ACC112 (cell line): ENCODE measurements at regions not wholly inside any gene's neighbourhood (a gene's known extent, or its start where the extent isn't known, plus 50 kb on each side); places are given as distances from the start of the nearest gene placed in this dataset.

Experiments
- H2AFZ ChIP-seq: fragments of 200-600 bp; sonication (generic); one replicate; pipeline ENCODE4 v1.6.0; 2017; ENCODE audit warnings: antibody characterized with exemption, low read length; ENCODE audit not compliant: unreplicated experiment
- H3K27ac ChIP-seq: fragments of 200-600 bp; sonication (generic); 2 replicates; pipeline ENCODE4 v1.5.1; 2014; ENCODE audit warnings: low read depth, mild to moderate bottlenecking, antibody characterized with exemption, low read length, moderate library complexity
- H3K27me3 ChIP-seq: fragments of 200-600 bp; sonication (generic); 2 replicates; pipeline ENCODE4 v1.6.1; 2014; ENCODE audit warnings: mild to moderate bottlenecking, antibody characterized with exemption, low read length, moderate library complexity, mixed read lengths; ENCODE audit not compliant: insufficient read depth
- H3K36me3 ChIP-seq: fragments of 200-600 bp; sonication (generic); 2 replicates; pipeline ENCODE4 v1.6.1; 2016; ENCODE audit warnings: mild to moderate bottlenecking, antibody characterized with exemption, low read length, moderate library complexity, mixed read lengths; ENCODE audit not compliant: insufficient read depth
- H3K4me1 ChIP-seq: fragments of 200-600 bp; sonication (generic); one replicate; pipeline ENCODE4 v1.6.1; 2016; ENCODE audit warnings: low read length, mixed read lengths; ENCODE audit not compliant: insufficient read depth, unreplicated experiment, control insufficient read depth
- H3K4me3 ChIP-seq: fragments of 200-600 bp; sonication (generic); 2 replicates; pipeline ENCODE4 v1.5.1; 2014; ENCODE audit warnings: mild to moderate bottlenecking, low read depth, low read length
- H3K79me2 ChIP-seq: fragments of 200-600 bp; sonication (generic); one replicate; pipeline ENCODE4 v1.6.0; 2016; ENCODE audit warnings: low read length; ENCODE audit not compliant: control insufficient read depth, unreplicated experiment, insufficient read depth

DNA sequence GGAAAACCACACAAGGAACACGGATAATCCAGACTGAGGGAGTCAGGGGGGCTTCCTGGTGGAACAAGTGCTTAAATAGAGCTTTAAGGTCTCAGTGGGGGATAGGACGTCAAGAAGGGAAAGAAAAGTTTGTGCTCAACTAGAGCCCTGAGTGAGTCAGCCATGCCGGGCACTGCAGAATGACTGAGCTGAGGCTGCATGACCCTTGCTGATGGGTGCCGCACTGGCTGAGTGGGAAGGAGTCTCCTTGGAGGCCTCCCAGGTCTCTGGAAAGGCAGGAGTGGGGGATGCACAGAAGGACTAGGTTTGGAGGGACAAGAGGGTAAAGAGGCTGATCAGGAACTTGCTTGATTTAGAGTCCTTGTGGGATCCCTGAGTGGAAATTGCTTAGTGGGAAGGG, 150.3 kb downstream of the RPLP1 start:
- no peaks in the 10 kb centered on the region for H3K4me1 ChIP-seq
- H3K36me3 ChIP-seq: no peaks in the 10 kb centered on the region
- H3K4me3 ChIP-seq: no peak overlapping the region
- H3K27me3 ChIP-seq: peaks cover 86% of the 10 kb centered on the region
- H2AFZ ChIP-seq: no peak overlapping the region
- no peaks in the 10 kb centered on the region for H3K79me2 ChIP-seq
- no peak overlapping the region for H3K27ac ChIP-seq

DNA sequence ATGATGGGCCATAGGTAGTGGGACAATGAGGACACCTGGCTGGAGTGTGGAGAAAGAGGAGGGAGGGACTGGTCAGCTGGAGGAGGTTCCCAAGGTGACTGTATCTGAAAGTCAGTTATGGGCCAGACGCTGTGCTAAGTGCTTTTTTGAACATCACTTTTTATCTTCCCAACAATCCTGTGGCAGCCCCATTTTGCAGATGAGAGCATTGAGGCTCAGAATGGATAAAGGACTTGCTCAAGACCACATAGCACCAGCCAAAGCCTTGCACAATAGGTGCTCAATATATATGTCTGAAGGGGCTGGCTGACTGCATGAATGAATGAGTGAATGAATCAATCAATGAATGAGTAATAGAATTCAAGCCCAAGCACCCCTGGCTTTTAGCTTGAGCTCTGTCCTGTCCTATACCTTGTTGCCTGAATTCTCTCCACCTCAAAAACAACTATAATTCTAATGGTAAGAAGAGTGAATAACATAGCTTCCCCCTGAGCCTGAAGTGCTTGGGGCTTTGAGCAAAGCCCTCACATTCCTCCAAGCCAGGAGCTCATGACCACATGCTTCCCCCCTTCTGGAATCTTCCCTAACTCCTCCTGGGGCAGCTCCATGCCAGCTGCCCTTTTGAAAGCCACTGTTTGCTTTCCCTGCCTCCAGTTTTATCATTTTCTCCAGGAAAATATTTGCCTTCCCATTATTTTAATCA, 150.9 kb downstream of the RPLP1 start:
- no peak overlapping the region for H3K27ac ChIP-seq
- no peaks in the 10 kb centered on the region for H3K79me2 ChIP-seq

DNA sequence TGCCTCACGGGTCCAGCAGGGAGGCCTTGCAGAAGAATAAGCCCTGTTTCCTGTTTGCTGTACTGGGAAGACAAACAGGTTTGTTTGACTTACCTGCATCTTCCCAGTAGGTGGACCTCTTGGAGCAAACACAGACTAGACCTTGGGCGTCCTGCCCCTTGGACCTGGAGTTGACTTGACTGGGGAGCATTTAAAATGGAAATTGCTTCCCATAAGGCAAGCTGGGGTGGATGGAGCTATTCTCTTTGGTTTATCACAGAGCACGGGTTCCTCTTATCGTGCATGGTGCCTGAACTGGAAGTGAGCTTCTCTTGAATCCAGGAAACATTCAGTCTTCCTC, 151.4 kb downstream of the RPLP1 start:
- Histone ChIP-seq H3K27ac (no peak overlapping the region), H3K79me2 (no peaks in the 10 kb centered on the region), H3K36me3 (no peaks in the 10 kb centered on the region), H3K4me1 (no peaks in the 10 kb centered on the region), H3K4me3 (no peak overlapping the region), H2AFZ (no peak overlapping the region), H3K27me3 (peaks cover 75% of the 10 kb centered on the region)

More for the DNA sequence above, 150.9 kb downstream of the RPLP1 start:
- Histone ChIP-seq H3K27me3 (peaks cover 80% of the 10 kb centered on the region), H2AFZ (no peak overlapping the region), H3K36me3 (no peaks in the 10 kb centered on the region), H3K4me1 (no peaks in the 10 kb centered on the region), H3K4me3 (no peak overlapping the region)

DNA sequence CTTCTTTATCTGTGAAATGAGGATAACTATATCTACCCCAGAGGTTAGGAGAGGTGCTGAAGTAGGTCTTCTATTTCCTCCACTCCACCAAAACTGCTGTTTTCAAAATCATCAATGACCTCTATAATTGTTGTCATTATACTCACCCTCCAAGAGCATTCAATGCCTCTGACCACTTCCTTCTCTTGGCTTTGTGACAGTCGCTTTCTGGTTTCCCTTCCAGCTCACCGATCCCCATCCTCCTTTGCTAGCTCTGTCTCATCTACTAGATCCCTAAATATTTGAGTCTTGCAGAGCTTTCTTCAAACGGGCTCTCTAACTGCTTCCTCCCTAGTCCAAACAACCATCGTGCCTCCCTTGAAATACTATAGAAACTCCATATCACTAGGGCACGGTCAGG, 153.5 kb downstream of the RPLP1 start:
- peaks cover 65% of the 10 kb centered on the region for H3K27me3 ChIP-seq
- no peaks in the 10 kb centered on the region for H3K36me3 ChIP-seq
- H3K4me3 ChIP-seq: no peak overlapping the region
- no peaks in the 10 kb centered on the region for H3K79me2 ChIP-seq
- H3K27ac ChIP-seq: no peak overlapping the region
- H3K4me1 ChIP-seq: no peaks in the 10 kb centered on the region
- H2AFZ ChIP-seq: no peak overlapping the region

DNA sequence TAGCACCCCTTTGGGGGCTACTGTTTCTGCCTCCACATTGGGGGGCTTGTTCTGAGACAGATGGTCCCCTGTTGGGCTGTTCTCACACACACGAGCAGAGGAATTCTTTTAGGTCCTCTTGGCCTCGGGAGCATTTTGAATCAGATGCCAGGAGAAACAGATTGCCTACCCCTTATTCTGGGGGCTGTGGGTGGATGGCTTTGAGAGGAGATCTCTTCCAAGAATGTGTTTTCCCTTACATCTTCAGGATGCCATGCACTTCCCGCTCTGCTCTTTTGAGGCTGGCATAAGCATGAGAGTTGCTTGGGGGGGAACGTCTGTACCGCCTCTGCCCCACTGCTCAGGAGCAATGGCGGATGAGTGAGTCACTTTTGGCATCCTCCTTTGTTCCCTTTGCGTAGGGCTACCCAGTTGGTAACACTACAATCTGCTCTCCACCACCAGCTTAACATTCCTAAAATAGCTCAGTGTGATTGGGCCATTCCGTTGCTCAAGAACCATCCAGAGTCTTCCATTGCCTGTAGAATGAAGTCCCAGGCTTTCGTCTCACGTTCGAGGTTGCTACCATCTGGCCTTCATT, 154.4 kb downstream of the RPLP1 start:
- peaks cover 65% of the 10 kb centered on the region for H3K27me3 ChIP-seq
- H3K36me3 ChIP-seq: no peaks in the 10 kb centered on the region
- no peaks in the 10 kb centered on the region for H3K4me1 ChIP-seq
- H3K79me2 ChIP-seq: no peaks in the 10 kb centered on the region
- no peak overlapping the region for H2AFZ ChIP-seq
- H3K4me3 ChIP-seq: no peak overlapping the region
- H3K27ac ChIP-seq: no peak overlapping the region

DNA sequence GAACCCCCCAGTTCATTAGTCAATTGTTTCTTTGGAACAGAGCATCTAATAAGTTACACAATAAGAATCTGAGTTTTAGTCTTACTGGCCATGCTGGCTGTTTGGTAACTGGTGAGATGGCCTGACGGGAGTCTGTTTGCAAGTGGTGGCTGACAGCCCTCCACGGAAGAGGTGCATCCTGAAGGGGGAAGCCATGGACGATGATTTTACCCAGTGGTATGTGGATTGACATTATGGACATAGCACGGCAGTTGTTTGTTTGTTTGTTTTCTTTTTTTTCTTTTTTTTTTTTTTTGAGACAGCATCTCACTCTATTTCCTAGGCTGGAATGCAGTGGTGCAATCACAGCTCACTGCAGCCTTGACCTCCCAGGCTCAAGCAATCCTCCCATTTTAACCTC, 156.0 kb downstream of the RPLP1 start:
- Histone ChIP-seq H3K79me2 (no peaks in the 10 kb centered on the region), H3K4me3 (no peak overlapping the region), H3K36me3 (no peaks in the 10 kb centered on the region)

DNA sequence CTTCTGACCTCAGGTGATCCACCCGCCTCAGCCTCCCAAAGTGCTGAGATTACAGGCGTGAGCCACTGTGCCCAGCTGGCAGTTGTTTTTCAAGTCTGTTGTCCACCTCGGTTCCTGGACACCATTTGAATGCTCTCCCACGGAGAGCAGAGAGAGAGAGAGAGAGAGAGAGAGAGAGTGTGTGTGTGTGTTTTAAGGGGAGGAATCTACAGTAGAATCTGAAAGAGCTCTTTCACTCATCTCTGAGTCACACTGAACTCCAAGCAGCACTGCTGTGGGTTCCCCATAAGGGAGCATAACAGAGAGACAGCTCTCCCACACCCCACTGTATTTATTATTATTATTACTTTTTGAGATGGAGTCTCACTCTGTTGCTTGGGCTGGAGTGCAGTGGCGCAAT, 156.6 kb downstream of the RPLP1 start:
- H3K79me2 ChIP-seq: no peaks in the 10 kb centered on the region
- H3K36me3 ChIP-seq: no peaks in the 10 kb centered on the region
- H3K4me1 ChIP-seq: no peaks in the 10 kb centered on the region
- no peak overlapping the region for H3K4me3 ChIP-seq
- H3K27me3 ChIP-seq: peaks cover 62% of the 10 kb centered on the region
- H2AFZ ChIP-seq: no peak overlapping the region
- no peak overlapping the region for H3K27ac ChIP-seq

More for the DNA sequence above, 156.0 kb downstream of the RPLP1 start:
- Histone ChIP-seq H3K27ac (no peak overlapping the region), H3K4me1 (no peaks in the 10 kb centered on the region), H3K27me3 (peaks cover 60% of the 10 kb centered on the region), H2AFZ (no peak overlapping the region)

DNA sequence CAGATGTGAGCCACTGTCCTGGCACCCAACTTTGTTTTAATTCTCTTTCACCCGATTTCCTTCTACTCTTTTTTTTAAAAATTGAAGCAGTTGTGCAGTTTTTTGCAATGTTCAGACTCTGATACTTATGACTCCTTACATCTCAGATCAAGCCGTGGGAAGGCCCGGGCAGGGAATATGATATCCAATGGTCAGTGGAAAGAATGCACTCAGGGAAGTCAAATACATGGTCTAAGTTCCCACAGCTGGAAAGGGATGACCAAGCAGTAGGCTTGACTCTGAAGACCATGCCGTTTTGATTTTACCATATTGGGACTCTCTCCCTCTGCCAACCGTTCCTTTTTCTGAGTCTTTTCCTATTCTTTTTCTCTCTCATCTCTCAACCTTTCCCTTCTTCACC, 157.2 kb downstream of the RPLP1 start:
- Histone ChIP-seq H2AFZ (no peak overlapping the region), H3K36me3 (no peaks in the 10 kb centered on the region), H3K79me2 (no peaks in the 10 kb centered on the region), H3K27ac (no peak overlapping the region), H3K4me1 (no peaks in the 10 kb centered on the region), H3K4me3 (no peak overlapping the region), H3K27me3 (peaks cover 66% of the 10 kb centered on the region)

DNA sequence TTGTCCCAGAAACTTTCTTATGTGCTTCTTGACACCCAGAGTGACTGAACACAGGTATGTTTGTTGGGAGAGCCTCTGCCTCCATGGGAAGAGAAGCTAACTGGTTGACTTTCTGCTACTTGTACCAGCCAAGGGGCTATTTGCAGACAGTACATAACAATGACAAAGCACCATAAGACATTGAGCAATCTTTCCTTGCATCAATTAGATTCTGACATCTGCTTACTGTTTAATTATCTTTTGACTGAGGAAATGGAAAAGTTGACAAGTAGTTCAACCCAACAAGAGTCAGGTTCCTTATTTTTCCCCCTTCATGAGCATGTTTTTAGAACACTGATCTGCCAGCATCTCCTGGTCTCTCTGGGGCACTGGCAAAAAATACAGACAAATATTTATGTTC, 157.7 kb downstream of the RPLP1 start:
- H3K4me1 ChIP-seq: no peaks in the 10 kb centered on the region
- no peak overlapping the region for H2AFZ ChIP-seq
- no peaks in the 10 kb centered on the region for H3K36me3 ChIP-seq
- H3K79me2 ChIP-seq: no peaks in the 10 kb centered on the region
- H3K27me3 ChIP-seq: peaks cover 69% of the 10 kb centered on the region
- no peak overlapping the region for H3K27ac ChIP-seq
- H3K4me3 ChIP-seq: no peak overlapping the region

DNA sequence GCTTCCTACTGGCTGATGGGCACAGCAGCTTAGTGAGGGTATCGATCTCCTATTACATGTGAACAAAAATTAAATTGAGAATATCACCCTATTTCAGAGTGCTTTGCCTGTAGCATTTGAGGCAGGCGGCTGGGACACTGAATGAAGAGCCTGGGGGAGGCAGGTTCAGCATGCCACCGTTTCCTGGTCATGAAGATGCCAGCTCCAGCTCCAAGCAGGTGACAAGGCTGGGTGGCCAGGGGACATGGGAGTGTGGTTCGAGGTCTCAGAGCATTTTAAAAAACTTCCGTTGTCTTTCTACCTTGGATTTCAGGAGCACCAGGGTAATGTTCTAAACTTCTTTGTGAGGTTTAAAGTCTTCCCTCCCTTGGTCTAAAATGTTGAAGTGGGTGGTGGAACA, 158.2 kb downstream of the RPLP1 start:
- no peaks in the 10 kb centered on the region for H3K36me3 ChIP-seq
- no peaks in the 10 kb centered on the region for H3K4me1 ChIP-seq
- no peaks in the 10 kb centered on the region for H3K79me2 ChIP-seq
- H2AFZ ChIP-seq: no peak overlapping the region
- H3K27ac ChIP-seq: no peak overlapping the region
- H3K27me3 ChIP-seq: peaks cover 69% of the 10 kb centered on the region
- no peak overlapping the region for H3K4me3 ChIP-seq

DNA sequence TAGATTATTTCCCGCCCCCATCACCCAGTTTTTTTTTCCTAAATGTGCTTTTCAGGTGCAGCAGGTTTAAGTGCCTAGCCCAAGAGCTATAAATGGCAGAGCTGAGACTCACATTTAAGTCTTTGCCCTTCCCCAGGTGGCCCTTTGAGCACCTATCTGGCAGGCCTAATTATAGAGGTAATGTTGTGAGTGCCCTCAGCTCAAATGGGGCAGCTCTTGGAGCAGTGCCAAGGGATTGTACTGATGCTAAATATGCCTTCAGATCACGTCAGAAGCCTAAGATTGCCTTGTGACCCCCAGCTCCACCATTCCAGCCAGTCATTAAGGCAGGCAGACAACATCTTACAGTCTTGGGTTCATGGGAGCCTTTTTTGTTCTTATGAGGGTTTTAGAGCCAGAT, 159.5 kb downstream of the RPLP1 start:
- H3K4me1 ChIP-seq: no peaks in the 10 kb centered on the region
- peaks cover 63% of the 10 kb centered on the region for H3K27me3 ChIP-seq
- no peak overlapping the region for H2AFZ ChIP-seq
- H3K36me3 ChIP-seq: no peaks in the 10 kb centered on the region
- no peaks in the 10 kb centered on the region for H3K79me2 ChIP-seq
- H3K27ac ChIP-seq: no peak overlapping the region
- H3K4me3 ChIP-seq: no peak overlapping the region
